AG04450 (cell line): ENCODE measurements at regions not wholly inside any gene's neighbourhood (a gene's known extent, or its start where the extent isn't known, plus 50 kb on each side); places are given as distances from the start of the nearest gene placed in this dataset.

Source experiments
- CTCF ChIA-PET: fragments of 300-600, 350-600 bp; formaldehyde crosslinking; extraction: SDS; loops from one replicate; lab custom pipeline; 2022; ENCODE audit warnings: antibody characterized with exemption, inconsistent platforms; lab: Charles Lee
- POLR2A ChIA-PET: fragments of 350-600 bp; formaldehyde crosslinking; extraction: SDS; loops from one replicate; lab custom pipeline; 2021; ENCODE audit warnings: antibody characterized with exemption, inconsistent platforms; lab: Yijun Ruan, JAX
- DNase-seq: peaks from one replicate; pipeline ENCODE4 v3.0.0-alpha.2; 2011; ENCODE audit warnings: low read depth, low spot score
- H3K27ac ChIP-seq: one replicate; pipeline ENCODE4 v1.5.1; 2012; ENCODE audit warnings: low read depth, low read length, control low read depth
- H3K27me3 ChIP-seq: one replicate; pipeline ENCODE4 v1.6.0; 2012; ENCODE audit warnings: low read length; ENCODE audit not compliant: control insufficient read depth, insufficient read depth
- H3K4me3 ChIP-seq: 2 replicates; pipeline ENCODE4 v1.5.1; 2011; ENCODE audit warnings: mild to moderate bottlenecking, low read depth, low read length, control low read depth
- H3K9me3 ChIP-seq: 2 replicates; pipeline ENCODE4 v1.5.1; 2012; ENCODE audit warnings: low read length; ENCODE audit not compliant: control insufficient read depth, insufficient read depth
- CTCF ChIP-seq: IDR thresholded peaks from 2 replicates; pipeline ENCODE4 v1.5.1; 2011; ENCODE audit warnings: low read depth, low read length, control low read depth, inconsistent platforms

- CTCF ChIA-PET: interaction anchor here (0.9 to 15.1 kb wide), 75 partner anchors 9 to 555 kb away, joined by 3 to 541 read pairs (median 5); partner anchors contain the start of gene LRRC1
- Histone ChIP-seq H3K9me3 (no peaks in the 10 kb centered on the region), H3K4me3 (no peak overlapping the region), H3K27me3 (no peaks in the 10 kb centered on the region), H3K27ac (no peak overlapping the region)
- DNase-seq: peak; percentile 23
- POLR2A ChIA-PET: no interaction called here
- TF ChIP-seq CTCF: no peak
These were observed 62.2 kb upstream of the KLHL31 start for GRCh38 chr6:53727748-53728147.

DNA sequence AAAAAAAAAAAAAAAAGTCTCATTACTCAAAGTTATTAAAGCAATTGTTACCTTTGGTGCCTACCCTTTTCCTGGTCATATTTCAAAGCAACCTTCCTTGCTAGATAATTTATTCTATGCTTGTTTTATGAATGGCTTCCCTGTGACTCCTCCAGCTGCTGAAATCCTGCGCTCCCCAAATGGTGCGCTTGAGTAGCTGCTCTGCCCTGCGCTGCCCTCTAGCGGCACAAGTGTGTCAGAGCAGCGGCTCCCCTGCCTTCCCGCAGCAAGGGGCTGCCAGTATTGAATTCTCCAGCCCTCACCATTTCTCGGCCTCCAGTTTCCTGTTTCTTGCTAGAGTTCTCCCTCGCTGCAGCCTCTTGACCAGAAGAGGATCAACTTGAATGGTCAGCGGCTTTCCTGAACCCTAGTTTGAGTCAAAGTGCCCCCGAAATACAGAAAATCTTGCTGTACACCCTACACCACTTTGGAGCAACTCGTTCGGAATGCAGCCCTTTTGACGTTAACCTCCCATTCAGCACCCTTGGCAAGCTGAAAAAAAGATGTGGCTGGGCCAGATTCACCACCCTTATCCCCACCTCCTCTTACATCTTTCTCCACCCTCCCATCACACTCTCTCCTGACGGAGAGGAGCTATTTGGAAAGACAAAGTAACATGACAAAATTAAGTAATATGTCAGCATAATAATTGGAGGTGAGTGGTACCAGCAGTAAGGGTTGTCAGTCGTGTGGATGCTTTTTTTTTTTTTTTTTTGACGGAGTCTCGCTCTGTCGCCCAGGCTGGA lies 60.4 kb upstream of the KLHL31 start:
- ChIA-PET CTCF (interaction anchor here (0.5 to 15.1 kb wide), 47 partner anchors 7 to 1752 kb away, joined by 3 to 541 read pairs (median 4); partner anchors contain the start of gene GCLC), POLR2A (interaction anchor here (0.7 to 1.2 kb wide), 3 partner anchors 178 to 230 kb away, joined by 3 to 4 read pairs (median 4); partner anchors contain the start of gene GCLC)
- peak; percentile 97 for TF ChIP-seq CTCF
- no peaks in the 10 kb centered on the region for H3K27me3 ChIP-seq
- no peaks in the 10 kb centered on the region for H3K9me3 ChIP-seq
- peak; percentile 57 for DNase-seq
- no peak overlapping the region for H3K4me3 ChIP-seq
- H3K27ac ChIP-seq: no peak overlapping the region

DNA sequence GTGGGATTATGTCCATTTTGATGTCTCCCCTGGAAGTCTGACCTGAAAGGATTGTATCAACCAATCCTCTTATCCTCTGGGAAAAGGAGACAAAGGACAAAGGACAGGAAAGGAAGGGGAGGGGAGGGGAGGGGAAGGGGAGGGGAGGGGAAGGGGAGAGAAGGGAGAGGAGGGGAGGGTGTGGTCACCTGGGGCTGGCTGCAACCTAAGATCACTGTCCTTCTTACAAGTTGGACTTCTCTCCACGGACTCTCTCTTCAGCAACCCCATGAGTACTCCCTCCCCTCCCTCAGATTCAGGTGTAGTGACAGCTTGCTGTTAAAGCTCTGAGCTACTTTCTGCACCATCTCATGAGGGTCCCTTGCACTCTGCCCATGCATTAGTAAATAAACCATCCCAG lies 58.9 kb upstream of the KLHL31 start:
- Histone ChIP-seq H3K9me3 (no peaks in the 10 kb centered on the region), H3K4me3 (no peak overlapping the region), H3K27me3 (no peaks in the 10 kb centered on the region), H3K27ac (no peak overlapping the region)
- POLR2A ChIA-PET: no interaction called here
- DNase-seq: no peak
- TF ChIP-seq CTCF: no peak
- CTCF ChIA-PET: interaction anchor here (0.5 to 15.1 kb wide), 19 partner anchors 8 to 647 kb away, joined by 3 to 541 read pairs (median 5); no protein-coding TSS in a partner anchor

DNA sequence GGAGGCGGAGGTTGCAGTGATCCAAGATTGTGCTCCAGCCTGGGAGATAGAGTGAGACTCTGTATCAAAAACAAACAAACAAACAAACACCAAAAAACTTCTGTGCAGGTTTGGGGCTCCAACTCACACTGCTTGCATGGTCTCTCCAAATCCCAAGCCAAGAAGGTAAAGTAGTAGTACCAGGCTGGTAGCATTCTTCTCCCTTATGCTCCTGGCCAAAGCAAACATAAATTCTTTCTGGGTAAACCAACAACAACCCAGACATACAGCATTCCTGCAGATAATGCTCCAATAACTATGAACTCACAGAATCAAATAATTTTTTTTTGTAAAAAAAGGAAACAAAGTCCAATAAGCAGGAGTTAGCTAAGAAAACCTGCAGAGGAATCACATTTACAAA lies 57.8 kb upstream of the KLHL31 start:
- TF ChIP-seq CTCF: no peak

DNA sequence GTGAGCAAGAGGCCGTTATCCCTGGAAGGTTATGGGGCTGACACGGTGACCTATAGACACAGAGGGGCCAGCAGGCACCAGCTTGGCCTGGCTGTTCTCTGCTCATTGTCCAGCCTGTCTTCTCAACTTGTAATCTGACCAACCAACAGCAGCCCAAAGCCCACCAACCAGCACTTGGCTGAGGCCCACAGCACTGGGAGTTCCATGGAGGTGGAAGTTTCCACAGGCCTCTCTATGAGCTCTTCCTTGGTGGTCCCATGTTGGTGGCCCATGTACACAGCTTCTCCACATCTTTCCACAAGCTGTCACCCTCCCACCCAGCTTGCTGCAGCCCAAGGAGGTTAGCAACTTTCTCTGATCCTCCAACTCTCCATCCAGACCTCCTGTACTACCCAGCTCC lies 56.2 kb upstream of the KLHL31 start:
- no peaks in the 10 kb centered on the region for H3K9me3 ChIP-seq
- no peaks in the 10 kb centered on the region for H3K27me3 ChIP-seq
- ChIA-PET POLR2A (no interaction called here), CTCF (interaction anchor here (0.6 to 15.1 kb wide), 7 partner anchors 9 to 234 kb away, joined by 3 to 541 read pairs (median 9); partner anchors contain the start of gene GCLC)
- no peak overlapping the region for H3K4me3 ChIP-seq
- DNase-seq: no peak
- TF ChIP-seq CTCF: no peak
- peak overlapping the region; percentile 31 for H3K27ac ChIP-seq

More for the DNA sequence above, 57.8 kb upstream of the KLHL31 start:
- Histone ChIP-seq H3K4me3 (no peak overlapping the region), H3K27ac (no peak overlapping the region), H3K9me3 (no peaks in the 10 kb centered on the region), H3K27me3 (no peaks in the 10 kb centered on the region)
- ChIA-PET CTCF (interaction anchor here (2.9 to 15.1 kb wide), 4 partner anchors 12 to 232 kb away, joined by 11 to 541 read pairs (median 37); no protein-coding TSS in a partner anchor), POLR2A (no interaction called here)
- no peak for DNase-seq
